Ishikawa (cell line): ENCODE measurements at regions not wholly inside any gene's neighbourhood (a gene's known extent, or its start where the extent isn't known, plus 50 kb on each side); places are given as distances from the start of the nearest gene placed in this dataset.

Experiments
- CEBPB ChIP-seq: IDR thresholded peaks from 2 replicates; pipeline ENCODE4 v1.6.1; 2012
- CREB1 ChIP-seq: IDR thresholded peaks from 2 replicates; pipeline ENCODE4 v1.6.1; 2012; ENCODE audit warnings: low read depth
- EGR1 ChIP-seq: IDR thresholded peaks from 2 replicates; pipeline ENCODE4 v1.6.1; 2012
- EP300 ChIP-seq: IDR thresholded peaks from 2 replicates; pipeline ENCODE4 v1.6.1; 2012; ENCODE audit warnings: borderline replicate concordance
- FOXM1 ChIP-seq: IDR thresholded peaks from 2 replicates; pipeline ENCODE4 v1.6.1; 2012; ENCODE audit warnings: low read depth, borderline replicate concordance
- MAX ChIP-seq: IDR thresholded peaks from 2 replicates; pipeline ENCODE4 v1.6.1; 2012
- NFIC ChIP-seq: IDR thresholded peaks from 2 replicates; pipeline ENCODE4 v1.6.1; 2012
- RAD21 ChIP-seq: IDR thresholded peaks from 2 replicates; pipeline ENCODE4 v1.6.1; 2012; ENCODE audit warnings: low read depth
- REST ChIP-seq: IDR thresholded peaks from 2 replicates; pipeline ENCODE4 v1.6.1; 2012; ENCODE audit warnings: low read depth, mild to moderate bottlenecking
- TAF1 ChIP-seq: IDR thresholded peaks from 2 replicates; pipeline ENCODE4 v1.6.1; 2012; ENCODE audit warnings: low read depth, mild to moderate bottlenecking
- TCF12 ChIP-seq: IDR thresholded peaks from 2 replicates; pipeline ENCODE4 v1.6.1; 2012; ENCODE audit warnings: low read depth
- TEAD4 ChIP-seq: IDR thresholded peaks from 2 replicates; pipeline ENCODE4 v1.6.1; 2012
- USF1 ChIP-seq: IDR thresholded peaks from 2 replicates; pipeline ENCODE4 v1.6.1; 2012
- YY1 ChIP-seq: IDR thresholded peaks from 2 replicates; pipeline ENCODE4 v1.6.1; 2012; ENCODE audit warnings: low read depth
- ZBTB7A ChIP-seq: IDR thresholded peaks from 2 replicates; pipeline ENCODE4 v1.6.1; 2012; ENCODE audit warnings: low read depth

GRCh38 chr5:117255211-117256027 lies 680.8 kb upstream of the SEMA6A start:
- TF ChIP-seq MAX, result no peak
- no peak for TF ChIP-seq USF1
- TF ChIP-seq CEBPB, result no peak
- TF ChIP-seq ZBTB7A, result no peak
- no peak for TF ChIP-seq EP300
- no peak for TF ChIP-seq REST
- TF ChIP-seq RAD21, result no peak
- no peak for TF ChIP-seq YY1
- no peak for TF ChIP-seq TEAD4
- no peak for TF ChIP-seq NFIC
- no peak for TF ChIP-seq TAF1
- TF ChIP-seq FOXM1, result no peak
- TF ChIP-seq TCF12, result no peak
- TF ChIP-seq CREB1, result no peak
- no peak for TF ChIP-seq EGR1

- TF ChIP-seq USF1 (no peak), NFIC (no peak), TEAD4 (no peak), CEBPB (no peak), EP300 (no peak), YY1 (no peak), TAF1 (no peak), FOXM1 (no peak)
These were observed 677.9 kb upstream of the SEMA6A start for GRCh38 chr5:117252566-117252965.

GRCh38 chr5:117249086-117249815 lies 674.6 kb upstream of the SEMA6A start:
- TF ChIP-seq FOXM1, result no peak
- TF ChIP-seq EGR1, result no peak
- no peak for TF ChIP-seq TCF12
- no peak for TF ChIP-seq CREB1
- TF ChIP-seq MAX, result no peak
- TF ChIP-seq TAF1, result no peak
- TF ChIP-seq YY1, result no peak
- TF ChIP-seq REST, result no peak
- no peak for TF ChIP-seq USF1
- TF ChIP-seq TEAD4, result no peak
- TF ChIP-seq NFIC, result no peak
- TF ChIP-seq RAD21, result no peak
- no peak for TF ChIP-seq ZBTB7A
- TF ChIP-seq EP300, result no peak
- no peak for TF ChIP-seq CEBPB

GRCh38 chr5:117246424-117246823 lies 671.8 kb upstream of the SEMA6A start:
- TF ChIP-seq NFIC (no peak), TAF1 (no peak), CEBPB (no peak), EGR1 (no peak), YY1 (no peak), TEAD4 (no peak), RAD21 (no peak), REST (no peak), EP300 (no peak), CREB1 (no peak), TCF12 (no peak), MAX (no peak), FOXM1 (no peak), ZBTB7A (no peak), USF1 (no peak)
